ENCODE measurements at regions not wholly inside any gene's neighbourhood (a gene's known extent, or its start where the extent isn't known, plus 50 kb on each side); places are given as distances from the start of the nearest gene placed in this dataset.
"Not testable (repeated sequence)": the region's sequence is repeated elsewhere in the genome, so short reads cannot be mapped to it uniquely, and the experiment has no call there.

- Histone ChIP-seq H4K20me1 (ENCODE audit: insufficient read depth) (no peaks in the 10 kb centered on the region), H2AFZ (ENCODE audit: low read depth) (no peak overlapping the region), H3K27ac (no peak overlapping the region), H3K4me3 (IDR thresholded peaks at IDR 0.05; ENCODE audit: insufficient read depth, low read depth, low read length) (no peak overlapping the region), H3K27me3 (ENCODE audit: insufficient read depth, low read depth) (no peaks in the 10 kb centered on the region), H3K4me2 (no peak overlapping the region), H3K4me1 (ENCODE audit: low read depth, poor library complexity, severe bottlenecking) (no peaks in the 10 kb centered on the region), H3K36me3 (ENCODE audit: insufficient read depth) (no peaks in the 10 kb centered on the region), H3K79me2 (ENCODE audit: insufficient read depth, low read depth) (no peaks in the 10 kb centered on the region), H3K9ac (no peak overlapping the region)
- no peak for TF ChIP-seq CTCF (conservative IDR thresholded peaks at IDR 0.05; ENCODE audit: low read depth, low read length)
Measured at GRCh38 chr6:96715608-96716007, 121.7 kb downstream of the GPR63 start.

- Histone ChIP-seq H4K20me1 (ENCODE audit: insufficient read depth) (no peaks in the 10 kb centered on the region), H3K36me3 (ENCODE audit: insufficient read depth) (no peaks in the 10 kb centered on the region), H3K4me1 (ENCODE audit: low read depth, poor library complexity, severe bottlenecking) (no peaks in the 10 kb centered on the region), H2AFZ (ENCODE audit: low read depth) (no peak overlapping the region), H3K4me2 (no peak overlapping the region), H3K27ac (no peak overlapping the region), H3K79me2 (ENCODE audit: insufficient read depth, low read depth) (no peaks in the 10 kb centered on the region), H3K9ac (no peak overlapping the region), H3K27me3 (ENCODE audit: insufficient read depth, low read depth) (no peaks in the 10 kb centered on the region), H3K4me3 (IDR thresholded peaks at IDR 0.05; ENCODE audit: insufficient read depth, low read depth, low read length) (no peak overlapping the region)
- no peak for TF ChIP-seq CTCF (conservative IDR thresholded peaks at IDR 0.05; ENCODE audit: low read depth, low read length)
Measured at GRCh38 chr6:96704713-96705112, 132.6 kb downstream of the GPR63 start.

- no peaks in the 10 kb centered on the region for H3K4me1 ChIP-seq (ENCODE audit: low read depth, poor library complexity, severe bottlenecking)
- TF ChIP-seq CTCF (conservative IDR thresholded peaks at IDR 0.05; ENCODE audit: low read depth, low read length) = no peak
- no peak overlapping the region for H3K4me3 ChIP-seq (IDR thresholded peaks at IDR 0.05; ENCODE audit: insufficient read depth, low read depth, low read length)
- H2AFZ ChIP-seq (ENCODE audit: low read depth) = no peak overlapping the region
- H3K27me3 ChIP-seq (ENCODE audit: insufficient read depth, low read depth) = no peaks in the 10 kb centered on the region
- no peaks in the 10 kb centered on the region for H4K20me1 ChIP-seq (ENCODE audit: insufficient read depth)
- no peak overlapping the region for H3K4me2 ChIP-seq
- no peak overlapping the region for H3K27ac ChIP-seq
- no peak overlapping the region for H3K9ac ChIP-seq
- no peaks in the 10 kb centered on the region for H3K36me3 ChIP-seq (ENCODE audit: insufficient read depth)
- H3K79me2 ChIP-seq (ENCODE audit: insufficient read depth, low read depth) = no peaks in the 10 kb centered on the region
Measured at GRCh38 chr6:96702626-96703025, 134.7 kb downstream of the GPR63 start.

- H3K4me2 ChIP-seq = no peak overlapping the region
- no peaks in the 10 kb centered on the region for H3K36me3 ChIP-seq (ENCODE audit: insufficient read depth)
- TF ChIP-seq CTCF (conservative IDR thresholded peaks at IDR 0.05; ENCODE audit: low read depth, low read length) = no peak
- H3K27ac ChIP-seq = no peak overlapping the region
- no peak overlapping the region for H3K9ac ChIP-seq
- no peak overlapping the region for H3K4me3 ChIP-seq (IDR thresholded peaks at IDR 0.05; ENCODE audit: insufficient read depth, low read depth, low read length)
- H3K27me3 ChIP-seq (ENCODE audit: insufficient read depth, low read depth) = no peaks in the 10 kb centered on the region
- H3K79me2 ChIP-seq (ENCODE audit: insufficient read depth, low read depth) = no peaks in the 10 kb centered on the region
- H3K4me1 ChIP-seq (ENCODE audit: low read depth, poor library complexity, severe bottlenecking) = no peaks in the 10 kb centered on the region
- no peak overlapping the region for H2AFZ ChIP-seq (ENCODE audit: low read depth)
- H4K20me1 ChIP-seq (ENCODE audit: insufficient read depth) = no peaks in the 10 kb centered on the region
Measured at GRCh38 chr6:96700915-96701314, 136.4 kb downstream of the GPR63 start.

GRCh38 chr6:96694429-96694828 lies 131.5 kb downstream of the FHL5 start:
- H3K4me3 ChIP-seq (IDR thresholded peaks at IDR 0.05; ENCODE audit: insufficient read depth, low read depth, low read length); H3K9ac ChIP-seq; H4K20me1 ChIP-seq (ENCODE audit: insufficient read depth); H3K4me2 ChIP-seq; H3K27ac ChIP-seq; H3K4me1 ChIP-seq (ENCODE audit: low read depth, poor library complexity, severe bottlenecking); H2AFZ ChIP-seq (ENCODE audit: low read depth); H3K27me3 ChIP-seq (ENCODE audit: insufficient read depth, low read depth); H3K79me2 ChIP-seq (ENCODE audit: insufficient read depth, low read depth); H3K36me3 ChIP-seq (ENCODE audit: insufficient read depth): not testable (repeated sequence)

Data from KMS-11 (cell line).